ENCODE measurements at regions not wholly inside any gene's neighbourhood (a gene's known extent, or its start where the extent isn't known, plus 50 kb on each side); places are given as distances from the start of the nearest gene placed in this dataset.

DNA sequence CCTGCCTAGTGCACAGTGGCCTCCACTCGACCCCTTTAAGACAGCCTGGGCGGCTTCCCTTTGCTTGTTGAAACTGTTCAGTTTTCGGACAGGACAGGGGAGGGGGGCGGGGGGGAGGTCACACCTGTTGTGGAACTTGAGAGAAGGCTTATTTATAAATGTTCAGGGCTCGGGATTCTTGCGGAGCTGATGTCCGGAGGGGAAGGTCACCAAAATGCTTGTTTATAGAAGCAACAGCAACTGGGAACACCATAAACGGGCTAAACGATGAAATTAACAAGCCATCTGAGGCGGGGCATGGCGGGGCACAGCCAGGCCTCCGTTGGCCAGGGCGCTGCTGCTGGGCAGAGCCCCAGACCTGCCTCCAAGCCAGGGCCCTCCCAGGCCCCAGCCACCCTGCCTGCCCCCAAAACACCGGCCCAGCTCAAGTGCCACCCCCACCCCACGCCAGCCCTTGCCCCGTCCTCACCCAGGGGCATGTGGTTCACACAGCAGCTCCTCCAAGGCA is 59.8 kb upstream of the CASZ1 start:
- H3K9me3 ChIP-seq (ENCODE audit: insufficient read depth, low read depth, low read length), result no peaks in the 10 kb centered on the region
- no peaks in the 10 kb centered on the region for H3K4me1 Mint-ChIP-seq (ENCODE audit: low read depth, unreplicated experiment)
- H3K27ac ChIP-seq (ENCODE audit: low read depth, low read length), result no peak overlapping the region

DNA sequence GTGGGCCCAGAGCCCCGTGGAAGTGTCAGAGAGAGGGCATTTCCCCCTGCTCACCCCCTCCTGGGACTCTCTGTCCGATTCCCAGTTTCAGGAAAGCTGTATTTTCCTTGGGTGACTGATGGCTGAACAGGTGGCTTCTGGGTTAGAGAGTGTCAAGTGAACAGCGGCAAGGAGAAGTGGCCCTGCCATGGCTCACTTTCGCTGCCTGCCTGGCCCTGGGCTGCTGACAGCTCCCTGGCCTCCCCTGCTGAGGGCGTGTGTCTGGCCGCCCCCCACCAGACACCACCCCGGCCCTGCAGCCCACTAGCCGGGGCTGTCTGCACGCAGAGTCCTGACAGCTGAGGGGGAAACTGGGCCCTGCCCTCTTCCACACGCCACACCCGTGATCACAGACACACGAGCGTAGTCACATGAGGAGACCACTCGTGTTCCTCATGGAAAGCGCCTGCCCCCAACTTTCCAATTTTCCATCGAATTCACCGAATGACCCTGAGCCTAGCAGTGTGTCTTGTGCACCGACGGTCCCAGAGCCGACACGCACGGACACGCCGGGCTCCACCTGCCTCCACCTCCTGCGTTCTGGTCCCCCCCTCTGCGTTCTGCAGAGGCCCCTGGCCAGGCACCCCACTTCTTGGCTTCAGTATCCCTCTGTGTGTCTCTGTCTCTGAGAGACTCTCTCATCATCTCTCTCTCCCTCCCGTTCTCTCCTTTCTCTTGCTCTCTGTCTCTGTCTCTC is 60.6 kb upstream of the CASZ1 start:
- H3K27ac ChIP-seq (ENCODE audit: low read depth, low read length), result no peak overlapping the region
- H3K27me3 Mint-ChIP-seq (ENCODE audit: low read depth, unreplicated experiment), result peaks cover 31% of the 10 kb centered on the region
- H3K36me3 Mint-ChIP-seq (ENCODE audit: low read depth, unreplicated experiment), result no peaks in the 10 kb centered on the region
- TF ChIP-seq, protein P1, sequence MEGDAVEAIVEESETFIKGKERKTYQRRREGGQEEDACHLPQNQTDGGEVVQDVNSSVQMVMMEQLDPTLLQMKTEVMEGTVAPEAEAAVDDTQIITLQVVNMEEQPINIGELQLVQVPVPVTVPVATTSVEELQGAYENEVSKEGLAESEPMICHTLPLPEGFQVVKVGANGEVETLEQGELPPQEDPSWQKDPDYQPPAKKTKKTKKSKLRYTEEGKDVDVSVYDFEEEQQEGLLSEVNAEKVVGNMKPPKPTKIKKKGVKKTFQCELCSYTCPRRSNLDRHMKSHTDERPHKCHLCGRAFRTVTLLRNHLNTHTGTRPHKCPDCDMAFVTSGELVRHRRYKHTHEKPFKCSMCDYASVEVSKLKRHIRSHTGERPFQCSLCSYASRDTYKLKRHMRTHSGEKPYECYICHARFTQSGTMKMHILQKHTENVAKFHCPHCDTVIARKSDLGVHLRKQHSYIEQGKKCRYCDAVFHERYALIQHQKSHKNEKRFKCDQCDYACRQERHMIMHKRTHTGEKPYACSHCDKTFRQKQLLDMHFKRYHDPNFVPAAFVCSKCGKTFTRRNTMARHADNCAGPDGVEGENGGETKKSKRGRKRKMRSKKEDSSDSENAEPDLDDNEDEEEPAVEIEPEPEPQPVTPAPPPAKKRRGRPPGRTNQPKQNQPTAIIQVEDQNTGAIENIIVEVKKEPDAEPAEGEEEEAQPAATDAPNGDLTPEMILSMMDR (IDR thresholded peaks at IDR 0.05; ENCODE audit: insufficient read depth, low read depth, low read length), result no peak
- no peak for TF ChIP-seq EZH2 (IDR thresholded peaks at IDR 0.05; ENCODE audit: insufficient read depth, low read length)
- peaks cover 3% of the 10 kb centered on the region for H3K9me3 Mint-ChIP-seq (ENCODE audit: unreplicated experiment)
- H4K20me1 ChIP-seq (ENCODE audit: insufficient read depth, low read length), result no peaks in the 10 kb centered on the region
- no peak overlapping the region for H3K4me3 ChIP-seq (ENCODE audit: insufficient read depth, low read depth, low read length)
- H3K27me3 ChIP-seq (ENCODE audit: insufficient read depth, low read length), result peaks cover 19% of the 10 kb centered on the region
- H3K9me3 ChIP-seq (ENCODE audit: insufficient read depth, low read depth, low read length), result no peaks in the 10 kb centered on the region
- FAIRE-seq, result no peak
- H2AFZ ChIP-seq (ENCODE audit: low read depth, low read length), result no peak overlapping the region
- DNase-seq (ENCODE audit: low read depth), result no peak
- no peaks in the 10 kb centered on the region for H3K36me3 ChIP-seq (ENCODE audit: insufficient read depth, low read length)
- no peak overlapping the region for H3K27ac Mint-ChIP-seq (ENCODE audit: unreplicated experiment)
- no peak overlapping the region for H3K4me2 ChIP-seq (ENCODE audit: low read length)
- H3K9ac ChIP-seq (ENCODE audit: low read length), result no peak overlapping the region
- no peaks in the 10 kb centered on the region for H3K79me2 ChIP-seq (ENCODE audit: insufficient read depth, low read length)
- no peaks in the 10 kb centered on the region for H3K4me1 Mint-ChIP-seq (ENCODE audit: low read depth, unreplicated experiment)
- no peaks in the 10 kb centered on the region for H3K4me1 ChIP-seq (ENCODE audit: insufficient read depth, low read length)
- no peak overlapping the region for H3K4me3 Mint-ChIP-seq (ENCODE audit: unreplicated experiment)

More for the DNA sequence above, 59.8 kb upstream of the CASZ1 start:
- Histone ChIP-seq H3K4me2 (ENCODE audit: low read length) (no peak overlapping the region), H3K27me3 (ENCODE audit: insufficient read depth, low read length) (peaks cover 14% of the 10 kb centered on the region), H4K20me1 (ENCODE audit: insufficient read depth, low read length) (no peaks in the 10 kb centered on the region), H3K9ac (ENCODE audit: low read length) (no peak overlapping the region), H3K79me2 (ENCODE audit: insufficient read depth, low read length) (no peaks in the 10 kb centered on the region), H3K4me1 (ENCODE audit: insufficient read depth, low read length) (no peaks in the 10 kb centered on the region), H2AFZ (ENCODE audit: low read depth, low read length) (no peak overlapping the region), H3K36me3 (ENCODE audit: insufficient read depth, low read length) (no peaks in the 10 kb centered on the region), H3K4me3 (ENCODE audit: insufficient read depth, low read depth, low read length) (no peak overlapping the region)
- H3K4me3 Mint-ChIP-seq (ENCODE audit: unreplicated experiment), result no peak overlapping the region
- peaks cover 3% of the 10 kb centered on the region for H3K9me3 Mint-ChIP-seq (ENCODE audit: unreplicated experiment)
- H3K27ac Mint-ChIP-seq (ENCODE audit: unreplicated experiment), result no peak overlapping the region
- peaks cover 27% of the 10 kb centered on the region for H3K27me3 Mint-ChIP-seq (ENCODE audit: low read depth, unreplicated experiment)
- no peak for TF ChIP-seq EZH2 (IDR thresholded peaks at IDR 0.05; ENCODE audit: insufficient read depth, low read length)
- TF ChIP-seq, protein P1 (IDR thresholded peaks at IDR 0.05; ENCODE audit: insufficient read depth, low read depth, low read length), result no peak
- no peaks in the 10 kb centered on the region for H3K36me3 Mint-ChIP-seq (ENCODE audit: low read depth, unreplicated experiment)
- FAIRE-seq, result no peak
- DNase-seq (ENCODE audit: low read depth), result no peak

DNA sequence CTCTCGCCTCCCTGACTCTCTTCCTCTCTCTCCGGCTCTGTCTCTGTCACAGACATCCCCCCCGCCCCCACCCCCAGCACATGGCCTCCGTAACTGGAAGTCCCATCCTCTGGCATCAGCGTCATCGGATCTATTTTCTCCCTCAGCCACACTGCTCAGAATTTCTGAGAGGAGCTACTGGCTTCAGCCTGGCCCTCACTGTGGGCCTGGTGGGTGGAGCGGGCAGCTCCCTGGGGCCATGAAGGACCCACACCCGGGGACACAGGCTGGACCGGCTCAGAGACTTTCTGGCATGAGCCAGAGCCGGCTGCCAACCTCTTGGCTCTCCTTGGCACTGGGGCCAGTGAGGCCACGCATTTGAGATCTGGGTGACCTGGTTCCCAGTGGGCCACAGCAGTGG is 61.2 kb upstream of the CASZ1 start:
- Mint-ChIP-seq H3K4me3 (ENCODE audit: unreplicated experiment) (no peak overlapping the region), H3K9me3 (ENCODE audit: unreplicated experiment) (peaks cover 3% of the 10 kb centered on the region), H3K27me3 (ENCODE audit: low read depth, unreplicated experiment) (peaks cover 36% of the 10 kb centered on the region), H3K4me1 (ENCODE audit: low read depth, unreplicated experiment) (no peaks in the 10 kb centered on the region), H3K36me3 (ENCODE audit: low read depth, unreplicated experiment) (no peaks in the 10 kb centered on the region), H3K27ac (ENCODE audit: unreplicated experiment) (no peak overlapping the region)
- Histone ChIP-seq H3K4me3 (ENCODE audit: insufficient read depth, low read depth, low read length) (no peak overlapping the region), H3K27ac (ENCODE audit: low read depth, low read length) (no peak overlapping the region), H3K9me3 (ENCODE audit: insufficient read depth, low read depth, low read length) (no peaks in the 10 kb centered on the region), H2AFZ (ENCODE audit: low read depth, low read length) (no peak overlapping the region), H4K20me1 (ENCODE audit: insufficient read depth, low read length) (no peaks in the 10 kb centered on the region), H3K9ac (ENCODE audit: low read length) (no peak overlapping the region), H3K79me2 (ENCODE audit: insufficient read depth, low read length) (no peaks in the 10 kb centered on the region), H3K4me2 (ENCODE audit: low read length) (no peak overlapping the region), H3K36me3 (ENCODE audit: insufficient read depth, low read length) (no peaks in the 10 kb centered on the region), H3K4me1 (ENCODE audit: insufficient read depth, low read length) (no peaks in the 10 kb centered on the region), H3K27me3 (ENCODE audit: insufficient read depth, low read length) (peaks cover 19% of the 10 kb centered on the region)
- TF ChIP-seq, protein P1 (IDR thresholded peaks at IDR 0.05; ENCODE audit: insufficient read depth, low read depth, low read length), result no peak
- TF ChIP-seq EZH2 (IDR thresholded peaks at IDR 0.05; ENCODE audit: insufficient read depth, low read length), result no peak
- FAIRE-seq, result no peak
- no peak for DNase-seq (ENCODE audit: low read depth)
